ENCODE measurements at regions not wholly inside any gene's neighbourhood (a gene's known extent, or its start where the extent isn't known, plus 50 kb on each side); places are given as distances from the start of the nearest gene placed in this dataset.

- in situ Hi-C loops (cut with MboI; ENCODE audit: low sequenced_read_pairs) (no loop called here), intact Hi-C loops (cut with micrococcal nuclease) (no loop called here)
Observed at GRCh38 chr1:65630855-65631254, 161.8 kb upstream of the PDE4B start.

More at GRCh38 chr1:65630855-65631254, 161.8 kb upstream of the PDE4B start:
- H3K4ac ChIP-seq (ENCODE audit: low read depth, low read length), result no peak overlapping the region
- no peak overlapping the region for H3K9ac ChIP-seq (ENCODE audit: low read depth, low read length)
- no peak overlapping the region for H2AK9ac ChIP-seq (replicated peaks; ENCODE audit: low read depth, low read length, poor library complexity)
- no peaks in the 10 kb centered on the region for H3K36me3 ChIP-seq (ENCODE audit: control insufficient read depth, insufficient read depth, low read length)
- peak; percentile 63 for ATAC-seq (ENCODE audit: low read depth)
- H4K5ac ChIP-seq (ENCODE audit: low read depth, low read length), result no peak overlapping the region
- ChIA-PET CTCF (interaction anchor here (0.6 to 1.3 kb wide), 2 partner anchors 9 to 781 kb away, joined by 3 to 4 read pairs; no protein-coding TSS in a partner anchor), POLR2A (ENCODE audit: unreplicated experiment) (no interaction called here)
- no peak overlapping the region for H4K8ac ChIP-seq (ENCODE audit: low read depth in 2 of 2, low read length in 2 of 2)
- H2BK5ac ChIP-seq (ENCODE audit: low read depth, low read length, poor library complexity, severe bottlenecking), result no peak overlapping the region
- dilution Hi-C loops (cut with HindIII; ENCODE audit: low sequenced_read_pairs, unreplicated experiment), result no loop called here
- no peak overlapping the region for H3K23ac ChIP-seq (ENCODE audit: low read depth, low read length)
- no peak overlapping the region for H2BK120ac ChIP-seq (ENCODE audit: low read depth, low read length)
- no peak overlapping the region for H3K27ac ChIP-seq (ENCODE audit: insufficient read depth, low read length)
- WGBS, 2 experiments (ENCODE audit: extremely low coverage in 2 of 2, insufficient read length in 1 of 2), result no CpG with 5 or more reads among the region's 2 CpGs
- H2BK20ac ChIP-seq (ENCODE audit: low read depth, low read length), result no peak overlapping the region
- H3K18ac ChIP-seq (ENCODE audit: low read depth, low read length), result no peak overlapping the region
- H3K14ac ChIP-seq (replicated peaks; ENCODE audit: low read depth, low read length), result no peak overlapping the region
- no peak overlapping the region for H2AFZ ChIP-seq (replicated peaks; ENCODE audit: low read length, poor library complexity)
- H3K9me3 ChIP-seq (ENCODE audit: control insufficient read depth, insufficient read depth, low read length), result no peaks in the 10 kb centered on the region
- H4K20me1 ChIP-seq (ENCODE audit: insufficient read depth, low read length), result no peaks in the 10 kb centered on the region
- H3K9me1 ChIP-seq (ENCODE audit: insufficient read depth, low read length), result no peaks in the 10 kb centered on the region; the same call in 1 of the 2 replicates
- TF ChIP-seq CHD1 (IDR thresholded peaks at IDR 0.05; ENCODE audit: low read depth, low read length) (no peak), MAZ (IDR thresholded peaks at IDR 0.05; ENCODE audit: borderline replicate concordance, low read depth, low read length) (no peak), SMC3 (IDR thresholded peaks at IDR 0.05; ENCODE audit: low read depth, low read length) (no peak), BHLHE40 (IDR thresholded peaks at IDR 0.05; ENCODE audit: low read depth, low read length) (no peak), POLR2A (IDR thresholded peaks at IDR 0.05; ENCODE audit: low read depth, low read length) (no peak), RAD21 (IDR thresholded peaks at IDR 0.05; ENCODE audit: low read length) (no peak), USF2 (IDR thresholded peaks at IDR 0.05; ENCODE audit: low read depth, low read length) (no peak), NFE2L2 (IDR thresholded peaks at IDR 0.05; ENCODE audit: low read depth, low read length) (no peak), MXI1 (IDR thresholded peaks at IDR 0.05; ENCODE audit: borderline replicate concordance, low read depth, low read length) (no peak), ELK1 (IDR thresholded peaks at IDR 0.05; ENCODE audit: borderline replicate concordance, low read depth, low read length) (no peak), RCOR1 (IDR thresholded peaks at IDR 0.05; ENCODE audit: insufficient replicate concordance, low read length) (no peak), MAFK (IDR thresholded peaks at IDR 0.05; ENCODE audit: low read depth, low read length) (no peak), CTCF (conservative IDR thresholded peaks at IDR 0.05; ENCODE audit: low read depth, low read length) (no peak), RFX5 (IDR thresholded peaks at IDR 0.05; ENCODE audit: low read depth, low read length) (no peak), FOS (IDR thresholded peaks at IDR 0.05; ENCODE audit: low read depth, low read length) (no peak), CEBPB (IDR thresholded peaks at IDR 0.05; ENCODE audit: low read depth, low read length) (no peak)
- H2AK5ac ChIP-seq (ENCODE audit: low read depth, low read length), result no peak overlapping the region
- no TSS peak for BruUV-seq (replicated peaks)
- no peak overlapping the region for H3K4me2 ChIP-seq (ENCODE audit: low read depth, low read length)
- peak; percentile 1 for DNase-seq
- no peak overlapping the region for H3K4me3 ChIP-seq (ENCODE audit: insufficient read depth, low read depth, low read length)
- H3K27me3 ChIP-seq (ENCODE audit: control insufficient read depth, insufficient read depth, low read length), result no peaks in the 10 kb centered on the region
- no peak overlapping the region for H3K56ac ChIP-seq (ENCODE audit: extremely low read depth, insufficient read depth, low read length)
- no peak overlapping the region for H2BK15ac ChIP-seq (ENCODE audit: low read depth, low read length)
- H3K4me1 ChIP-seq (ENCODE audit: control insufficient read depth, insufficient read depth, low read length), result no peaks in the 10 kb centered on the region
- no peaks in the 10 kb centered on the region for H3K79me1 ChIP-seq (ENCODE audit: low read depth in 1 of 2, low read length in 2 of 2)
- H4K91ac ChIP-seq (ENCODE audit: insufficient read depth, low read depth, low read length), result no peak overlapping the region
